ENCODE measurements at regions not wholly inside any gene's neighbourhood (a gene's known extent, or its start where the extent isn't known, plus 50 kb on each side); places are given as distances from the start of the nearest gene placed in this dataset.

GRCh38 chr15:91787198-91787597, 66.3 kb upstream of the SLCO3A1 start:
- no peak for TF ChIP-seq EZH2 (IDR thresholded peaks at IDR 0.05; ENCODE audit: low read length)
- TF ChIP-seq, protein P1, sequence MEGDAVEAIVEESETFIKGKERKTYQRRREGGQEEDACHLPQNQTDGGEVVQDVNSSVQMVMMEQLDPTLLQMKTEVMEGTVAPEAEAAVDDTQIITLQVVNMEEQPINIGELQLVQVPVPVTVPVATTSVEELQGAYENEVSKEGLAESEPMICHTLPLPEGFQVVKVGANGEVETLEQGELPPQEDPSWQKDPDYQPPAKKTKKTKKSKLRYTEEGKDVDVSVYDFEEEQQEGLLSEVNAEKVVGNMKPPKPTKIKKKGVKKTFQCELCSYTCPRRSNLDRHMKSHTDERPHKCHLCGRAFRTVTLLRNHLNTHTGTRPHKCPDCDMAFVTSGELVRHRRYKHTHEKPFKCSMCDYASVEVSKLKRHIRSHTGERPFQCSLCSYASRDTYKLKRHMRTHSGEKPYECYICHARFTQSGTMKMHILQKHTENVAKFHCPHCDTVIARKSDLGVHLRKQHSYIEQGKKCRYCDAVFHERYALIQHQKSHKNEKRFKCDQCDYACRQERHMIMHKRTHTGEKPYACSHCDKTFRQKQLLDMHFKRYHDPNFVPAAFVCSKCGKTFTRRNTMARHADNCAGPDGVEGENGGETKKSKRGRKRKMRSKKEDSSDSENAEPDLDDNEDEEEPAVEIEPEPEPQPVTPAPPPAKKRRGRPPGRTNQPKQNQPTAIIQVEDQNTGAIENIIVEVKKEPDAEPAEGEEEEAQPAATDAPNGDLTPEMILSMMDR (optimal IDR thresholded peaks at IDR 0.05 in 1 of 3, IDR thresholded peaks at IDR 0.05 in 1 of 3, conservative IDR thresholded peaks at IDR 0.05 in 1 of 3; ENCODE audit: extremely low read depth in 1 of 3, insufficient read depth in 2 of 3, low read length in 3 of 3) = no peak
- H3K4me3 ChIP-seq (ENCODE audit: control insufficient read depth in 2 of 3, extremely low read depth in 1 of 3, insufficient read depth in 2 of 3, low read depth in 1 of 3, low read length in 3 of 3) = no peak overlapping the region
- no peak for DNase-seq (ENCODE audit: low read depth, low spot score)
- no peaks in the 10 kb centered on the region for H3K79me2 ChIP-seq (ENCODE audit: control insufficient read depth, insufficient read depth, low read length)
- H2AFZ ChIP-seq (ENCODE audit: control insufficient read depth, low read length) = no peak overlapping the region
- no peak for FAIRE-seq
- H3K9ac ChIP-seq (ENCODE audit: control insufficient read depth, extremely low read depth, insufficient read depth, low read length) = no peak overlapping the region
- H3K9me3 ChIP-seq (ENCODE audit: control insufficient read depth, low read depth, low read length) = no peaks in the 10 kb centered on the region
- H3K4me1 ChIP-seq (ENCODE audit: control insufficient read depth, extremely low read depth, insufficient read depth, low read length) = peaks cover 12% of the 10 kb centered on the region
- no peaks in the 10 kb centered on the region for H3K9me1 ChIP-seq (ENCODE audit: control insufficient read depth, extremely low read depth, insufficient read depth, low read length)
- dilution Hi-C loops (cut with MboI; ENCODE audit: extremely low pct_ligation_motif_present, low sequenced_read_pairs) = no loop called here
- H3K27me3 ChIP-seq (ENCODE audit: control insufficient read depth, extremely low read depth, insufficient read depth, low read length) = peaks cover 3% of the 10 kb centered on the region
- no peak overlapping the region for H3K4me2 ChIP-seq (ENCODE audit: control insufficient read depth, extremely low read depth, insufficient read depth, low read depth, low read length)
- no peak overlapping the region for H3K27ac ChIP-seq (ENCODE audit: control insufficient read depth, insufficient read depth, low read length)
- H4K20me1 ChIP-seq (ENCODE audit: control insufficient read depth, extremely low read depth, insufficient read depth, low read length) = no peaks in the 10 kb centered on the region
- H3K36me3 ChIP-seq (ENCODE audit: control insufficient read depth in 2 of 2, extremely low read depth in 1 of 2, insufficient read depth in 2 of 2, low read length in 2 of 2) = no peaks in the 10 kb centered on the region

DNA sequence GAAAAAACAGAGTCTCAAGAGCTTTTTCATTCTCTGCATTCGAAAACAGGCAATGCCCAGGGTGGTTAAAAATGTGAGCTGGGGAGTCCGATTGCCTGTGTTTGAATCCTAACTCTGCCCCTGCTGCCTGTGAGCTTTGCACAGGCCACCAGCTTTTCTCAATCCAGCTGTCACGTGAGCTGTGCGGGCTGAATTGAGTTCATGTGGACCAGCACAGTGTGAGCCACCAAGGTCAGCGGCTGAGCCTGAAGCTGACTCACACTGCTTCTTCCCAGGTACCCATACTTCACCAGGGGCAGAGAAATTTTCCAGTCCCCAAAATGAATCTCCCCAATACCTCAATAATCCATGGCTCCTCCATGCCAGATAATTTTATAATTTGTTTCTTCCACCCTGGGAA, 64.4 kb upstream of the SLCO3A1 start:
- H3K27ac ChIP-seq (ENCODE audit: control insufficient read depth, insufficient read depth, low read length) = no peak overlapping the region
- peaks cover 12% of the 10 kb centered on the region for H3K4me1 ChIP-seq (ENCODE audit: control insufficient read depth, extremely low read depth, insufficient read depth, low read length)
- no peak overlapping the region for H2AFZ ChIP-seq (ENCODE audit: control insufficient read depth, low read length)
- H3K9me1 ChIP-seq (ENCODE audit: control insufficient read depth, extremely low read depth, insufficient read depth, low read length) = no peaks in the 10 kb centered on the region
- no peak overlapping the region for H3K9ac ChIP-seq (ENCODE audit: control insufficient read depth, extremely low read depth, insufficient read depth, low read length)
- H3K27me3 ChIP-seq (ENCODE audit: control insufficient read depth, extremely low read depth, insufficient read depth, low read length) = no peaks in the 10 kb centered on the region
- FAIRE-seq = no peak
- no peaks in the 10 kb centered on the region for H3K36me3 ChIP-seq (ENCODE audit: control insufficient read depth in 2 of 2, extremely low read depth in 1 of 2, insufficient read depth in 2 of 2, low read length in 2 of 2)
- TF ChIP-seq, protein P1 (optimal IDR thresholded peaks at IDR 0.05 in 1 of 3, IDR thresholded peaks at IDR 0.05 in 1 of 3, conservative IDR thresholded peaks at IDR 0.05 in 1 of 3; ENCODE audit: extremely low read depth in 1 of 3, insufficient read depth in 2 of 3, low read length in 3 of 3) = no peak
- no peak for TF ChIP-seq EZH2 (IDR thresholded peaks at IDR 0.05; ENCODE audit: low read length)
- H3K9me3 ChIP-seq (ENCODE audit: control insufficient read depth, low read depth, low read length) = no peaks in the 10 kb centered on the region
- no peak overlapping the region for H3K4me3 ChIP-seq (ENCODE audit: control insufficient read depth in 2 of 3, extremely low read depth in 1 of 3, insufficient read depth in 2 of 3, low read depth in 1 of 3, low read length in 3 of 3)
- H4K20me1 ChIP-seq (ENCODE audit: control insufficient read depth, extremely low read depth, insufficient read depth, low read length) = no peaks in the 10 kb centered on the region
- no peak overlapping the region for H3K4me2 ChIP-seq (ENCODE audit: control insufficient read depth, extremely low read depth, insufficient read depth, low read depth, low read length)
- no peaks in the 10 kb centered on the region for H3K79me2 ChIP-seq (ENCODE audit: control insufficient read depth, insufficient read depth, low read length)
- dilution Hi-C loops (cut with MboI; ENCODE audit: extremely low pct_ligation_motif_present, low sequenced_read_pairs) = no loop called here
- no peak for DNase-seq (ENCODE audit: low read depth, low spot score)

Measured in keratinocyte (primary cell).